Stimulated activated CD8-positive, alpha-beta memory T cell treated with anti-CD3 and anti-CD28 coated beads, Interleukin-12 subunit alpha, Interleukin-12 subunit beta, amount 100 ng/mL, for 24 hours (primary cell): ENCODE measurements at regions not wholly inside any gene's neighbourhood (a gene's known extent, or its start where the extent isn't known, plus 50 kb on each side); places are given as distances from the start of the nearest gene placed in this dataset.
"Not testable (repeated sequence)": the region's sequence is repeated elsewhere in the genome, so short reads cannot be mapped to it uniquely, and the experiment has no call there.

ENCODE experiments used
- DNase-seq: peaks from one replicate; pipeline ENCODE4 v3.0.0-alpha.2; 2020; ENCODE audit errors: extremely low read depth

DNA sequence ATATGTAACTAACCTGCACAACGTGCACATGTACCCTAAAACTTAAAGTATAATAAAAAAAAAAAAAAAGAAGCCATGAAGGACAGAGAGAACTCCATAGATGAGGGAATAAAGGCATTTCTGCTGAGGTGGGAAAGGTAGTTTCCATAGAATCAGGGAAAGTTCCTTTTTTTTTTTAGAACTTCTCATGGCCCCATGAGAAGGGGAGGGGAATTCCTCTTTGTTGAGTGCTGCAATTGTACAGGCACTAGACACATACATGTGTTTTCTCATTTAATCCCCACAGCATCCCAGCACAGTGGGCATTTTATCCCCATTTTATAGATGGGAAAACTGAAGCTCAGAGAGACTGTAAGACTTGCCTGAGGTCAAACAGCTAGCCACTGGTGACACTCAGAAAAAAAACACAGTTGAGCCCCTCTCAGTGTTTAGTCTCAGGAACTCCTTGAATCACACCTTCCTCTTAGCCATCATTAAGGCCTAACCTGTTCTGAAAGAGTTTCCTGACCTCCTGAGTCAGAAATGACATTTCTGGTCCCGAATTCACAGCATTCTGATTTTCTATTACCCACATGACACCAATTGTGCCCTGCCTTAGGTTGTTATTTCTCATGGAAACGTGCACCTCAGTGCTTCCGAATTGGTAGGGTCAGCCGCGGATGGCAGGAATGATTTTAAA lies 189.3 kb upstream of the G2E3 start:
- no peak for DNase-seq

- no peak for DNase-seq
Measured at GRCh38 chr14:30373053-30373452, 185.9 kb upstream of the G2E3 start.

DNA sequence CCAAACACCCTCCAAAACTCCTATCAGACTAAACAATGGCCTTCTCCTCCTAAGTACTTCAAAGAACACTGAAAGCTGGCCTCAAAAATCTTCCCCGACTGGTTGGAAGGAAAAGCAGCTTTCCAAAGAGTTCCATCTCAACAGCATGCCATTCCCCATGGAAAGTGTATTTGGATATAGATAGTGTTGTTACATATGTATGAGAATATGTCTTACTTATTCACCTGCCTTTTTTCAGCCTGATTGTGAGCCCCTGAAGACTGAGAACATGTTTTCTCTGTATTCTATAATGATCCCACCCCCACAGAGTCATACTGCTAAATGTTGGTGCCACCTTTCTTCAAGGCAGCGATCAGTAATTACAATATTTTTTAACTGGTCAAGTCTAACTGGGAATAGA lies 185.4 kb upstream of the G2E3 start:
- no peak for DNase-seq

- DNase-seq: peak; percentile 10
Measured at GRCh38 chr14:30375296-30375892, 183.6 kb upstream of the G2E3 start.

GRCh38 chr14:30381861-30382480 lies 177.0 kb upstream of the G2E3 start:
- no peak for DNase-seq

- no peak for DNase-seq
Measured at GRCh38 chr14:30385925-30386324, 173.0 kb upstream of the G2E3 start.

DNA sequence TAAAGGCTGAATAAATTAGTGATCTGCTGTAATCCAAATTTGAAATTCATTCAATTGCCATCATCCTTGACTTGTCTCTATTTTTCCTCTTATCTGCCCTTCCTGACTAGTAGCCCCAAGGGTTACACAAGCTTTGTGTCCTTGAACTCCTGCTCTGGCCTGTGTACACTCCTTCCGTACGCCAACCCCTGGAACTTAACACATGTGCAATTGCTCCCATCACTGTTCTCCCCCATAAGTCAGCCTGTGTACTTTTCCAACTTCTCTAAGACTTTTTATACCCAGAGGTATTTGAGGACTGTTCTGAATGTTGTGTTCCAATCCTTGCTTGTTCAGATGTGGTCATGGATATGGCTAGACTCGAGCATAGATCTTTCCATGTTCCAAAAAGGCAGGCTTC lies 171.1 kb upstream of the G2E3 start:
- no peak for DNase-seq

- no peak for DNase-seq
Measured at GRCh38 chr14:30389134-30389876, 169.7 kb upstream of the G2E3 start.

DNA sequence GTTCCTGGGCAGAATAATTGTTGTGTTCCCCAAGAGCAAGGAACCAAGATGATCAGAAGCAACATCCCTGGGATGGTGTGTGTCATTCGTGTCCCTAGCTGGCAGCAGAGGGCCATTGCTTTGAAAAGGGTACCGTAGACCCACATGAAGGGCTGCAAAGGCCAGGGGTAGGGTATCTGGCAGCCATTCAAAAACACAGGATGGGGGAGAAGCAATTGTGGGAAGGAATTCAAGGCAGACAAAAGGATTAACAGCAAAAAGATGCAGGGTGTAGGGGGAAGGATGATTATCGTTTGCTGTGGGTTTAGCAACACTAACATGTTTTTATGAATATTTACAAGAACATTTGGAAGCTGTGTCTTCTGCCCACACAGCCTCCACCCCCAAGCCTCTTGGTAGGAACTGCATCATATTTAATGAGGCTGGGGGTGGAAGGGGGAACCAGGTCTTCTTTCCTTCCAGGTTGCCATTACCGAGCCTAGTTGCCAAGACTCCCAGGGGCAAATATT lies 169.0 kb upstream of the G2E3 start:
- no peak for DNase-seq

GRCh38 chr14:30395065-30395464 lies 163.9 kb upstream of the G2E3 start:
- DNase-seq: no peak

DNA sequence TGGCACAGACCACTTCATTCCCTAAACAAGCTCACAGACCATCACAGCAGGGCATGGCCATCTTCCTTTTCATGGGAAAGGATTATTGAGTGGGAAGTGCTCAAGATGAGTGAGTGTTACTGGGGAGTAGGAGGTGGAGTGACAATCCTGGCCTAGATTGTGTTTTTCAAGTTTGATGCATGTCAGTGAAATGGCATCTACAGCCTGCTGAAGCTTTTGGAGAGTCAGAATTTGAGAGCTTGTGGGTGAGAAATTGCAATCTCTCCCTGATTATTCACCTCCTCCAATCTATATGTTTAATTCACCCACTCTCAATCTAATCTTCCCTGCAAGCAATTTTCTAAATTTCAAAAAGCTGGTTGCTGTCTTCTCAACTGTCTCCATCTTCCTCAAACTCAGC lies 156.1 kb upstream of the G2E3 start:
- DNase-seq: no peak

DNA sequence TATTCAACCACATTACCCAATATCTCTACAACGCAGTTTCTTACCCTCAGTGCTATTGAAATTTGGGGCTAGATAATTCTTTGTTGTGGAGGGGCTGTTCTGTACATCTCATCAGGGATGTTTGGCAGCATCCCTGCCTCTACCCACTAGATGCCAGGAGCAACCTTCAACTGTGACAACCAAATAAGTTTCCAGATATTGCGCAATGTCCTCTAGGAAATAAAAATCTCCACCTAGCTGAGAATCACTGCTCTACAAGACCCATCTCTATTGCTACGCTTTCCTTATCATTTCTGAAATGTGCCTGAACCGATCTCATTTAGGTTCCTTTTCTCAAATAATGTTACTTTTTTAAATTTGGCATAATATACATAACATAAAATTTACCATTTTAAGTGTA lies 155.2 kb upstream of the G2E3 start:
- DNase-seq: no peak

GRCh38 chr14:30409508-30410015 lies 149.4 kb upstream of the G2E3 start:
- not testable (repeated sequence) for DNase-seq

DNA sequence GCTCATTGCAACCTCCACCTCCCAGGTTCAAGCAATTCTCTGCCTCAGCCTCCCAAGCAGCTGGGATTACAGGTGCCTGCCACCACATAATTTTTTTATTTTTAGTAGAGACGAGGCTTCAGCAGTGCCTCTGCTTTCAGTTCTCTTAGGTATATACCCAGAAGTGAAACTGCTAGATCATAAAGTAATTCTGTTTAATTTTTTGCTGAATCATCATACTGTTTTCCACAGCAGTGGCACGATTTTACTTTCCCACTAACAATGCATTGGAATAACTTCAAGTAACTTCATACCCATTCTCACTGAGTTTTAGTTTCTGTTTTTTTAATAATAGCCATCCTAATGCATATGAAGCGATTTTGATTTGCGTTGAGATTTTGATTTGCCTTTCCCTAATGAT lies 148.0 kb upstream of the G2E3 start:
- DNase-seq: no peak

GRCh38 chr14:30413184-30413583 lies 145.8 kb upstream of the G2E3 start:
- not testable (repeated sequence) for DNase-seq

- DNase-seq: no peak
Measured at GRCh38 chr14:30417121-30417520, 141.8 kb upstream of the G2E3 start.

- DNase-seq: no peak
Measured at GRCh38 chr14:30417999-30418398, 141.0 kb upstream of the G2E3 start.

GRCh38 chr14:30419037-30419436 lies 139.9 kb upstream of the G2E3 start:
- DNase-seq: no peak

DNA sequence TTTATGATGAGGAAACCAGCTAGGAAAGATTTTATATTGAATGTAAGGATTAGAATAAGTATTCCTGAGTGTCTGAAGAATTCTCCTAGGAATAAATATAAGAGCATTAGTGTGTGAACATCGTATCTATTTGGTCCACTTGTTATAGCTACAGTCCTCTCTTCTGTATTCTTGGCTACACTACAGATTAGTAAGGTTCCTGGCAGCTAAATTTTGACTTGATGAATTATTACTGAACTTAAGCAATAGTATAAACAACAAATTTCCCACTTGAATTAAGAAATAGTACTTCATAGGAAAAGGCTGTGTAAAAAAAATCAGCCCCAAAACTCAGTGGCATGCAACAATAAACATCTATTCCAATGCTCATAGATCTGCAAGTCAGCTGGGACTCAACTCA lies 138.4 kb upstream of the G2E3 start:
- no peak for DNase-seq

DNA sequence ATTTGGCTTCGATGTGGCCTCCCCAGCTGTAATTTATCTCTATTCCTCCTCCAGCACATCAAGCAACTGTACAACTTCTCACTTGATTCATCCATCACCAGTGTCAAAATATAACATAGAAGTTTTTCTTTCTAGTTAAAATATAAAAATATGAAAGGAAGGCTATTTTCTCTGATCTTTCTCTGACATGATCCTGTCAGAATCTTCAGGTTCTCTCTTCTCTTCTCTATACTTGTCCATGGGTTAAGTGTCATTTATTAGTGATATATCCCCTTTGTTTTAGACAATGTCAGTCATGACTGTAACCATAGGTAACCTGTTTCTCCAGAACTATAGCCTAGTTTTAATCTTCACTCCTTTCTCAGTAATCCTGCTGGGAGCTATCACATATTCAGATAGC lies 132.5 kb upstream of the G2E3 start:
- DNase-seq: no peak

DNA sequence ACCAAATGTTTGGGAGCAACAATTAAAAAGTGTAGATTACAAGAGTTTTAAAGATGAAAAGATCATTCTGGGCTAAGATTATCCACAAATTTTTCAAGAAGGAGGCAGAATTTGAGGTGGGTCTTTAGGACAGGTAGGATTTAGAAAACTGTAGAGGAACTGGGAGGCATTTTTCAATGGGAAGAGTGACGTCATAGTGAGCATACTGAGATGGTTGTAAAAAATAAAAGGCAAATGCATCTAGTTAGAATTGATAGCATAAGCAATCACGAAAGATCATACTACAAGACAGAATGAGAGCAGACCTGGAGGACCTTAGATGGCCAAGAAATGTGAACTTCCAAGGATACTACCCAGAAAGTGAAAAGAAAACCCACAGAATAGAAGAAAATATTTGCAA lies 131.6 kb upstream of the G2E3 start:
- DNase-seq: no peak

- no peak for DNase-seq
Measured at GRCh38 chr14:30427846-30428245, 131.1 kb upstream of the G2E3 start.
